GM12891 (cell line): ENCODE measurements at regions not wholly inside any gene's neighbourhood (a gene's known extent, or its start where the extent isn't known, plus 50 kb on each side); places are given as distances from the start of the nearest gene placed in this dataset.

ENCODE experiments used
- POLR2A ChIP-seq: IDR thresholded peaks from 2 replicates; pipeline ENCODE4 v1.6.1; 2011; ENCODE audit warnings: low read depth, low read length, control low read depth
- POLR2AphosphoS5 ChIP-seq: IDR thresholded peaks from 2 replicates; pipeline ENCODE4 v1.6.1; 2011; ENCODE audit warnings: low read depth, low read length, control low read depth
- TAF1 ChIP-seq: IDR thresholded peaks from 2 replicates; pipeline ENCODE4 v1.6.1; 2011; ENCODE audit warnings: low read depth, low read length, control low read depth

DNA sequence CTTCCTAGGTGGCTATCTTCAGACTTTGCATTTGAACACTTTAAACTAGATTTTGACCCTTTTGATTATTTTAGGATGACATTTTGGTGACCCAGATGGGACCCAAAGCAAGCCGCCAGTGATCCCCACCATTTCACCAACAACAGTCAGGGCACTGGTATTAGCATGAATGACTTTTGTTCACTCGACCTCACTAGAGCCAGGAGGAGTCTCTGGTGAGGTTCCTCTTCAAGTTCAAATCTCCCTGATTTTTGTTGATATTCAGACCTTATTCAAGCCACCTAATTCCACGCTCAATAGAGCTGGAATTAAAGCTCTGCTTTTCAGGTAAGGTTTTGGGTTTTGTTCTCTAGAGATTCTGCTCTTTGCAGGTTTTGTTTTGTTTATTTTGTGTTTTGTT lies 202.3 kb downstream of the MREG start:
- no peak for TF ChIP-seq POLR2A
- TF ChIP-seq POLR2AphosphoS5: no peak
- TF ChIP-seq TAF1: no peak
